ENCODE measurements at regions not wholly inside any gene's neighbourhood (a gene's known extent, or its start where the extent isn't known, plus 50 kb on each side); places are given as distances from the start of the nearest gene placed in this dataset.
"Not testable (repeated sequence)": the region's sequence is repeated elsewhere in the genome, so short reads cannot be mapped to it uniquely, and the experiment has no call there.

GRCh38 chr6:14408446-14408845 is 290.9 kb downstream of the CD83 start:
- no peak for DNase-seq

DNA sequence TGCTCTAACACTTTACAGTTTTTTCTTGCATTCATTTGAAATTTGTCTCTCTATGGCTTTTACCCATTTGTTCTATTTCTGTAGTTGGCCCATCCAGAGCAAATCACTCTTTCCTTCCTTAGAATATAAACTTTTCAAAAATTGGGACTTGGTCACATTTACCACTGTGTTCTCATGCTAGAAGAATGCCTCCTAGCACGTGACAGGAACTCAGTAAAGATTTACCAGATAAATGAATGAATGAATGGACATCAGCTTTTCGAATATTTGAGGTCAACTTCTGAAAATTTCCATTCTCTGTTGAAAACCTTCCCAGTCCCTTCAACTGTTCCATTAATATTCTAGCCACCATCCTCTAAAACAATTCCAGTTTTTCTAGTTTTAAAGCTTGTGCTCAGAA is 294.5 kb downstream of the CD83 start:
- no peak for DNase-seq

DNA sequence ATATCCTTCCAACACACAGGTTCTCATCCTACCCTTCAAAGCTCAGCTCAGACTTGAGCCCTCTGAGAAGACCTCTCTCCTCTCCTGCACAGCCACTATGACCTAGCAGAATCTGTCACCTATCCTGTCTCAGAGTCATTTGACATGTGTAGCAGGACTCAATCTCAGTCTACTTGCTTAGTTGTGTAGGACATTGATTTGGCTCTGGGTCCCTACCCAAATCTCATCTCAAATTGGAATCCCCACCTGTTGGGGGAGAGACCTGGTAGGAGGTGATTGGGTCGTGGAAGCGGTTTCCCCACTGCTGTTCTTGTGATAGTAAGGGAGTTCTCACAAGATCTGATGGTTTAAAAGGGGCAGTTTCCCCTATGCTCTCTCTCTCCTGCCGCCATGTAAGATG is 297.9 kb downstream of the CD83 start:
- DNase-seq = no peak

- no peak for DNase-seq
These were observed 299.8 kb downstream of the CD83 start for GRCh38 chr6:14417377-14417776.

GRCh38 chr6:14419224-14419623 is 301.7 kb downstream of the CD83 start:
- not testable (repeated sequence) for DNase-seq

DNA sequence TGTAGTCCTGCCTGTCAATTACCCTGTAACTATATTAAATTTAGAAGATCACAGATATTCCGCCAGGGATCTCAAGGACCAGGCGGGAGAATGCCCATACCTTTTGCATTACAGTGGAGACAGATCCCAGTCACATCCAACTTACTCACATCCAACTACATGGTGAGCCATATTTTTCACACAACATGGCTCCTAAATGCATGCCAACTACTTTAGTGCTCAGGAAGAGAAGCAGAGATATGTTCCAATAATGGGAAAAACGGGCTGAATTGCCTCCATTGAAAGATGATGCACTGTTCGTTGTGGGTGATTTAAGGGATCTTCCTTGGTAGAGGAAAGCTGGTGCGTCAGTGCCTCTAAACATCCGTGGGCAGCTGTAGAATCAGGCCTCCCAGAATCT is 304.5 kb downstream of the CD83 start:
- DNase-seq = no peak

- no peak for DNase-seq
These were observed 305.3 kb downstream of the CD83 start for GRCh38 chr6:14422917-14423316.

- DNase-seq = no peak
These were observed 305.8 kb downstream of the CD83 start for GRCh38 chr6:14423330-14423729.

DNA sequence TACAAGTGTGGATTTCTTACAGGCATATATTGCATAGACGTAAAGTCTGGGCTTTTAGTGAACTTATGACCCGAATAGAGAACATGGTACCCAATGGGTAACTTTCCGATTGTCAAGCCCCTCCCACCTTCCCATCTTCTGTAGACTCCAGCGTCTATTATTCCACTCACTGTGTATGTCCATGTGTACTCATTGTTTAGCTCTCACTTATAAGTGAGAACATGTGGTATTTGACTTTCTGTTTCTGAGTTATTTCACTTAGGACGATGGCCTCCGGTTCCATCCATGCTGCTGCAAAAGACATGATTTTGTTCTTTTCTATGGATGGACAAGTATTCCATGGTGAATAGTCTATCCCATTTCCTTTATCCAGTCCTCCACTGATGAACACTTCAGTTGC is 306.4 kb downstream of the CD83 start:
- DNase-seq = peak; percentile 32 to 45

DNA sequence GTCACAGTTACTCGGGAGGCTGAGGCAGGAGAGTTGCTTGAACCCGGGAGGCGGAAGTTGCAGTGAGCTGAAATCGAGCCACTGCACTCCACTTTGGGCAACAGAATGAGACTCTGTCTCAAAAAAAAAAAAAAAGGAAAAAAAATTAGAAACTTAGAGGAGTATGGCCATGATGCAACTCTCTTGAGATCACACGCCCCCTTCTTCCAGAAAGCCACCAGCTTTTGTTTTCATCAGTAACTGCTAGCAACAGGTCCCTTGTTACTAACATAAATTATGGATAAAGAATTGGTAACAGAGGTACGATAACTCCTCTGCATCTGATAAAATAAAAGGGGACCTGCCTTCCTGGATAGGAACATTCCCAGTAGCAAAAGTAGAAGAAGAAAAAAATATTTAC is 308.2 kb downstream of the CD83 start:
- no peak for DNase-seq

GRCh38 chr6:14426281-14426680 is 308.7 kb downstream of the CD83 start:
- DNase-seq = no peak

DNA sequence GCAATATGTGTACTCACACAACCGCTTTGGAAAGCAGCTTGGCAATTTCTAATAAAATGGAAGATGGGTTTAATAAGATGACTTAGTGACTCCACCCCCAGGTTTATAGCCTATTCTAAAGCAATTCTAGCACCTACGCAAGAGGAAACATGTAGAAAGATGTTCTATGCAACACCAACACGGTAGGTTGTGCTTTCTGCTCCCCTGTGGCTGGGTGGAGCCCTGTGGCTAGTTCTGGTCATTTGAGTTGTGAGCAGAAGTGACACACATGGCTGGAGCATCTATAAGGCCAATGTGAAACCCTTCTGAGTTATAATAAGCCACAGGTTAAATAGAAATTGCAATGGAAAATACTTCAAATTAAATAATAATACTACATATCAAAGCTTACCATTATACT is 310.7 kb downstream of the CD83 start:
- DNase-seq = no peak

DNA sequence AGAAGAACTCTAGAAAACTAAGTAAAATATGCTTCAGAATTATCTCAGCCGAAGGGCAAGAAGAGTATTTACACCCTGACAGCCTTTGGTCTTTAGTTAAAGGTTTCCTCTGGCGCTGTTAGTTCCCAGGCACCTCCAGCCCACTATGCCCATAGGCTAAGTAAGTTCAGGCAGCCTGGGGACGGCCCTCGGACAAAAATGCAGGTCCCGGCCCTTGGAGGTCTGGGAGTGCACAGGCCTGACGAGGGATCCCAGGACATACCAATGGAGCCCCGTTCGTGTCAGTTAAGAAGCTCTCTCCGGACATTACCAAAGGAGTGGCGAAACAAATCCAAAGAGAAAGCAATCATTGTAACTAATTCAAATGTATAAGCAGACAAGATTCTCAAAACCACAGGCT is 311.8 kb downstream of the CD83 start:
- DNase-seq = no peak

DNA sequence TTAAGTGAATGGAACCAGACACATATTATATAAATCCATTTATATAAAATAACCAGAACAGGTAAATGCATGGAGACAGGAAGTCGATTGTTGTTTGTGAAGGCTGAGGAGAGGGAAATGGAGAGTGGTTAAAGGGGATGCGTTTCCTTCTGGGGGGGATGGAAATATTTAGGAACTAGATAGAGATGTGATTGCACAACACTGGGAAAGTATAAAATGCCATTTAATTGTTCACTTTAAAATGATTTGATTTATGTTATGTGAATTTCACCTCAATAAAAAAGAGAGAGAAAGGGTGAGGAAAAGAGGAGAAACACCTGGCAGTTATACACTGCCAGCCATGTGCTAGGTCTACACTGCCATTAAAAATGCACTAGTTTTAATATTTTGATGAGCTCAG is 312.6 kb downstream of the CD83 start:
- DNase-seq = no peak

GRCh38 chr6:14431385-14432330 is 314.1 kb downstream of the CD83 start:
- no peak for DNase-seq

- no peak for DNase-seq
These were observed 317.5 kb downstream of the CD83 start for GRCh38 chr6:14434916-14435690.

- no peak for DNase-seq
These were observed 319.1 kb downstream of the CD83 start for GRCh38 chr6:14436592-14437132.

DNA sequence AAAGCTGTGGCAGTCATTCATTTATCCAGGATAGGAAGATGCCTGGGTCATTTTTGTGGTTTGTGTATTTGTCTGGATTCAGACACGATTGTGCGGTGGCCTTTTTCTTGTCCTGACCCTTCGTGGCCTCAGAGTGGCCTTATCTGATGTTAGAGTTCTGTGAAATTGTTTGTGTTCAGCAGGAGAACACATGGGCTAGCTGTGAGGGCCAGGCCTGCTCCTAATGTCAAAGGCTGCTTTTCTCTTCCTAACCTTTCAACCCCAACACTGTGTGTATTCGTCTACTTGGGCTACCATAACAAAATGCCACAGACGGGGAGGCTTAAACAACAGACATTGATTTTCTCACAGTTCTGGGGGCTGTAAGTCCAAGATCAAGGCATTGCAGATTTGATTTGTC is 321.8 kb downstream of the CD83 start:
- DNase-seq = no peak

DNA sequence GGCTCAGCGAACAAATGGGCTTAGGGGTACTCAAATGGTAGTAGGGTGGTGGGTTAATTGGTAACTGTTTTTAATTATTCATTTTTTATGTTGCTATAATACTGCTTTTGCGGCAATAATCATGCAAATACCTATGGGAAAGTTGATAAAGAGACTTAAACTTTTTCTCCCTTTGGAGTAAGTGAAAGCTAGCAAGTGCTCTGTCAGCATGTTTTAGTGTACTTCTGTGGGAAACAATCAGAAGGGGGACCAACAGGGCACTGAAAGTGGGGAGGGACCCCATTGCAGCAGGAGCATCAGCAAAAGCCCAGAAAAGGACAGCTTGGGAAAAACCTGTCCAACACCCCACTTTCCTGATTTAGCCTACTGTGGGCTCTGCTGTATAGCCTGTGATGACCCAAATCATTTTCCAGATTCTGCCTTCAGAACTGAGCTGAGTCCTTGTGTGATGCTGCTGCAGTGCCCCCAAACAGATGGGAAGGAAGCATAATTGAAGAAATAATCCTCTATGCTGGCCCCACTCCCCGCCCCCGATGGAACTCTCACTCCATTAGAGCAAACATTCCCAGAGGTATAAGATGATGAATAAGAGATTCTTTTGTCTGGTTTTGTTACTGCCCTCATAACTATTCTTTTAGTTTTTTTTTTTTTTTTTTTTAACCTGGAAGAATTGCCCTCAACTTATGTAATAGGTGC is 322.8 kb downstream of the CD83 start:
- DNase-seq = no peak

GRCh38 chr6:14440940-14441781 is 323.6 kb downstream of the CD83 start:
- DNase-seq = no peak

DNA sequence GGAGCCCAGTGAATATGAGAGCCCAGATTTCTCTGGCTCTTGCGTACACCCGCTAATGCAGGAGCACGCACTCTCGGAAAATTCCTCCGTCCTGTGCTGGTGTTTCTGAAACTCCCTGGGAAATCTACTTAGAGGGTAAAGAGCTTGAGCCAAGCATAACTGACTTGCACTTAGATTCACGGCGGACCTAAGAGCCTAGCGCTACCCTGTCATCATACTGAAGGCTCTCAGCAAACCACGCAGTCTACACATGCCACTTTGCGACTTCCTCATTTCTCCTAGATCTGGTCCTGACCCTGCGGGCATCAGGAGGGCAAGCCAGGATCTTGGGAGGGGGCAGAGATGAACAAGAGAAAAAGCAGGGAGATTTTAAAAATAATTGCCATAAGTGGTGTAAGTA is 324.7 kb downstream of the CD83 start:
- DNase-seq = no peak

GRCh38 chr6:14443629-14444268 is 326.2 kb downstream of the CD83 start:
- DNase-seq = no peak

All from activated T-cell treated with anti-CD3 and anti-CD28 coated beads, Interleukin-2, amount 50 U/mL, for 48 hours (primary cell).